ENCODE measurements at regions not wholly inside any gene's neighbourhood (a gene's known extent, or its start where the extent isn't known, plus 50 kb on each side); places are given as distances from the start of the nearest gene placed in this dataset.
"Not testable (repeated sequence)": the region's sequence is repeated elsewhere in the genome, so short reads cannot be mapped to it uniquely, and the experiment has no call there.

DNA sequence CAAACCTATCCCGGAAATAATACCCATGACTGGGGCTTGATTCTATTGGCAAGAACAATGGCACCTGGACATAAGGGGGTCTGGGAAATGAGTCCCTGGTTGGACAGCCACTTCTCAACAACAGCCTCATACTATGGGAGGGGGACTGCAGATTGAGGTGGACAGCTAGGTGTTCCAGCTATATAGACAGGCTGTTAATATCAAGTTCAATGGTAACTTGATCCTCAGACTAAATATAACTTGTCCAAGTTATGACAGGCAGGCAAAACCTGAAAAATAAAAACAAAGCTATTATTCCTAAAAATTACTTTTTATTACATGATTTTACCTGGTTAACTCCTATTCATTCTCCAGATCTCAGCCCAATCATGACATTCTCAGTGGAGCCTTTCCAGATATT, 267.3 kb downstream of the TTC8 start:
- Mint-ChIP-seq H3K4me1 (ENCODE audit: low read depth) (no peaks in the 10 kb centered on the region), H3K9me3 (ENCODE audit: insufficient read depth) (peaks cover 7% of the 10 kb centered on the region), H3K36me3 (ENCODE audit: low read depth) (no peaks in the 10 kb centered on the region), H3K27me3 (ENCODE audit: low read depth) (peaks cover 9% of the 10 kb centered on the region), H3K27ac (no peak overlapping the region), H3K4me3 (no peak overlapping the region)
- POLR2A ChIA-PET: no interaction called here
- ATAC-seq: no peak
- CTCF ChIA-PET: no interaction called here
- no peak for DNase-seq

DNA sequence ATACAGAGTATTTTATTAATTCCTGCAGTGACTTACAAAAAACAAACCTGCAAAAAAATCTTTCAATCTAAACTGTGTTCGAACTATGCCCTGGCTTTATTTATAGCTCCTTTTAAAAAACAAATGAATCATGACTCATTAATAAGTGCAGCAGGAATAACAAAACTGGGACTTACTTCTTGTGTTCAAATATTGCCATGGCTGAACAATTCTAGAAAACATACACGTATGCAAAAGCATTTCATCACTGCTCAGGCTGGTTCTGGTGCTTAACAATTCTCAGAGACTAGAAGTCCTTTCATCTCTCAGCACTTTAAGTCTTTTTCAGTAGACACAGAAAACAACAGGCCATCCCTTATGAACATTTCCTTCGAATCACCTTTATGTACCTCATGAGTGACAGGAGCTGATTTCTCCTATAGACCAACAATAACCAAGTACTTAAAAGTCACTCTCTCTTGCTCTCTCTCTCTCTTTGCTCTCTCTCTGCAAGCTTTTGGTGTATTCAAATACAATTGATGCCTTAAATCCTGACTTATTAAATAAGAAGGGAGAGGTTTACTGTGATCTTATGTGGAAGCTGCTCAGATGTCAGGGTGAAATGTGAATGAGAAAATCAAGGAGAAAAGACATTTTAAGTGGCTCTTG, 268.8 kb downstream of the TTC8 start:
- H3K27ac Mint-ChIP-seq: no peak overlapping the region
- peaks cover 7% of the 10 kb centered on the region for H3K9me3 Mint-ChIP-seq (ENCODE audit: insufficient read depth)
- H3K36me3 Mint-ChIP-seq (ENCODE audit: low read depth): no peaks in the 10 kb centered on the region
- H3K4me3 Mint-ChIP-seq: no peak overlapping the region
- ChIA-PET POLR2A (no interaction called here), CTCF (no interaction called here)
- H3K4me1 Mint-ChIP-seq (ENCODE audit: low read depth): no peaks in the 10 kb centered on the region
- ATAC-seq (no peak), DNase-seq (no peak)
- peaks cover 9% of the 10 kb centered on the region for H3K27me3 Mint-ChIP-seq (ENCODE audit: low read depth)

DNA sequence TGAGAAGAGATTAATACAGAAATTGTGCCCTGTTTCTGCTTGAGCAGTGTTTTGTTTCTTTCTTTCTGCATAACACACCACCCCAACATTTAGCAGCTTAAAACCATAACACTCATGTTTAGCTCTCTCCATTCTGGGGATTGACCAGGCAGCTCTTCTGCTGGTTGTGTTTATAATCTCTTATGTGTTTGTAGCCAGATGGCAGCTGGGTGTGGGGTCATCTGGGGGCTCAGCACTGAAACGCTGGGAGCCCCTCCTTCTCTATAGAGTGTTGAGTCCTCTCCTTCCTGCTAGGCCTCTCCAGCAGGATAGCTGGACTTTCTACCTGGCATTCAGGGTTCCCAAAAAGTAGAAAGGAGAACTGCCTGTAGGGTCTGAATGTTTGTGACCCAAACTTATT, 270.6 kb downstream of the TTC8 start:
- no peak overlapping the region for H3K27ac Mint-ChIP-seq
- ChIA-PET POLR2A (no interaction called here), CTCF (no interaction called here)
- H3K4me1 Mint-ChIP-seq (ENCODE audit: low read depth): no peaks in the 10 kb centered on the region
- peaks cover 6% of the 10 kb centered on the region for H3K27me3 Mint-ChIP-seq (ENCODE audit: low read depth)
- H3K4me3 Mint-ChIP-seq: no peak overlapping the region
- H3K36me3 Mint-ChIP-seq (ENCODE audit: low read depth): no peaks in the 10 kb centered on the region
- DNase-seq: no peak
- no peak for ATAC-seq
- H3K9me3 Mint-ChIP-seq (ENCODE audit: insufficient read depth): peaks cover 7% of the 10 kb centered on the region

DNA sequence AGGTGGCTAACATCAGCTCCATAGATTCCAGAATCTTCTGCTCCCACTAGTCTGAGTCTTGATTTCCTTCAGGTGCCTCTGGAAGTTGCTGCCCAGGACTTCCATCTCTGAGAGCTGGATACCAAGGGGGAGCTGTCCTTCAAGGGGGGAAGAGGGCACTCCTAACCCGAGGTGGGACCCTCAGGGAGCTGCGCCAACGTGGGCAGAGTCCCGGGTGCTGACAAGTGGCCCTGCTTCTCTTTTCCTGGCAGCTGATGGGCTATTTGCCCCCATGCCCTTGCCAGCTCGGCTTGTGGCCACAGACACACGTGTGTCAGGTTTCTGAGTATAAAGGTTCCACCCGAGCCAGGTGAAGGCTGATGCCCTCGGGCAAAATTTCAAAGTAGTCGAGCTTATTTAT, 272.5 kb downstream of the TTC8 start:
- H3K27ac Mint-ChIP-seq: no peak overlapping the region
- H3K4me1 Mint-ChIP-seq (ENCODE audit: low read depth): no peaks in the 10 kb centered on the region
- ATAC-seq (no peak), DNase-seq (no peak)
- peaks cover 15% of the 10 kb centered on the region for H3K27me3 Mint-ChIP-seq (ENCODE audit: low read depth)
- H3K4me3 Mint-ChIP-seq: no peak overlapping the region
- POLR2A ChIA-PET: no interaction called here
- CTCF ChIA-PET: interaction anchor here (1.1 to 1.2 kb wide), 2 partner anchors 147 to 842 kb away, joined by 3 read pairs; no protein-coding TSS in a partner anchor
- peaks cover 7% of the 10 kb centered on the region for H3K9me3 Mint-ChIP-seq (ENCODE audit: insufficient read depth)
- H3K36me3 Mint-ChIP-seq (ENCODE audit: low read depth): no peaks in the 10 kb centered on the region

DNA sequence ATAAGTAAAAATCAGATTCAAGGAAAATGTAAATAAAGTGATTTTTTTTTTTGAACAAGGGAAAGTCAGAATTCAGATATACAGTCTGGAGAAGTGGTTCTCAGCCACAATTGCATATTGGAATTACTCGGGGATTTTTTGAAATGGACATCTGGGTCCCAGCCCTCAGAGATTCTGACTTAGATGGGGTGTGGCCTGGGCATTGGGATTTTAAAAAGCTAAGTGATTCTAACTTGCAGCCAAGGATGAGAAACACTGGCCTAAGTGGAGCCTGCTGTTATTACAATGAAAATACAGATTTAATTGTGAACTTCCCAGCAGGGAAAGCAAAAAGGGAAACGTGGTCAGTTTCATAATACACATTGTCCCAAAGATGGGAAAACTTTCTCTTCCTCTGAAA, 273.8 kb downstream of the TTC8 start:
- no peak for DNase-seq
- Mint-ChIP-seq H3K4me1 (ENCODE audit: low read depth) (no peaks in the 10 kb centered on the region), H3K27ac (no peak overlapping the region), H3K36me3 (ENCODE audit: low read depth) (no peaks in the 10 kb centered on the region), H3K4me3 (no peak overlapping the region), H3K27me3 (ENCODE audit: low read depth) (peaks cover 24% of the 10 kb centered on the region), H3K9me3 (ENCODE audit: insufficient read depth) (no peaks in the 10 kb centered on the region)
- CTCF ChIA-PET: no interaction called here
- POLR2A ChIA-PET: no interaction called here
- no peak for ATAC-seq

DNA sequence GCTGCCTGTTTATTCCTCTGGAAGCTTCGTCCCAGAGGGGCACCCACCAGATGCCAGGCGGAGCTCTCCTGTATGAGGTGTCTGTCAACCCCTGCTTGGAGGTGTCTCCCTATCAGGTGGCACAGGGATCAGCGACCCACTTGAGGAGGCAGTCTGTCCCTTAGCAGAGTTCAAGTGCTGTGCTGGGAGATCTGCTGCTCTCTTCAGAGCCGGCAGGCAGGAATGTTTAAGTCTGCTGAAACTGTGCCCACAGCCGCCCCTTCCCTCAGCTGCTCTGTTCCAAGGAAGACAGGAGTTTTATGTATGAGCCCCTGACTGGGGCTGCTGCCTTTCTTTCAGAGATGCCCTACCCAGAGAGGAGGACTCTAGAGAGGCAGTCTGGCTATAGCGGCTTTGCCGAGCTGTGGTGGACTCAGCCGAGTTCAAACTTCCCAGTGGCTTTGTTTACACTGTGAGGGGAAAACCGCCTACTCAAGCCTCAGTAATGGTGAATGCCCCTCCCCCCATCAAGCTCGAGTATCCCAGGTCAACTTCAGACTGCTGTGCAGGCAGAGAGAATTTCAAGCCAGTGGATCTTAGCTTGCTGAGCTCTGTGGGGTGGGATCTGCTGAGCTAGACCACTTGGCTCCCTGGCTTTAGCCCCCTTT, 279.8 kb downstream of the TTC8 start:
- H3K4me3 Mint-ChIP-seq; H3K36me3 Mint-ChIP-seq (ENCODE audit: low read depth); H3K4me1 Mint-ChIP-seq (ENCODE audit: low read depth); H3K27ac Mint-ChIP-seq; DNase-seq; H3K9me3 Mint-ChIP-seq (ENCODE audit: insufficient read depth); ATAC-seq; POLR2A ChIA-PET; CTCF ChIA-PET: not testable (repeated sequence)
- peaks cover 27% of the 10 kb centered on the region for H3K27me3 Mint-ChIP-seq (ENCODE audit: low read depth)

DNA sequence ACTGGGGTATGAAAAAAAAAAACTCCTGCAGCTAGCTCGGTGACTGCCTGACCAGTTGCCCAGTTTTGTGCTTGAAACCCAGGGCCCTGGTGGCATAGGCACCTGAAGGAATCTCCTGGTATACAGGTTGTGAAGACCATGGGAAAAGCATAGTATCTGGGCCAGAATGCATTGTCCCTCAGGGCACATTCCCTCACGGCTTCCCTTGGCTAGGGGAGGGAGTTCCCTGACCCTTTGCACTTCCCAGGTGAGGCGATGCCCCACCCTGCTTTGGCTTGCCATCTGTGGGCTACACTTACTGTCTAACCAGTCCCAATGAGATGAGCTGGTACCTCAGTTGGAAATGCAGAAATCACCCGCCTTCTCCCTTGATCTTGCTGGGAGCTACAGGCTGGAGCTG, 280.4 kb downstream of the TTC8 start:
- H3K4me3 Mint-ChIP-seq; H3K36me3 Mint-ChIP-seq (ENCODE audit: low read depth); POLR2A ChIA-PET; H3K4me1 Mint-ChIP-seq (ENCODE audit: low read depth); ATAC-seq; DNase-seq; H3K27ac Mint-ChIP-seq; H3K9me3 Mint-ChIP-seq (ENCODE audit: insufficient read depth); CTCF ChIA-PET: not testable (repeated sequence)
- peaks cover 27% of the 10 kb centered on the region for H3K27me3 Mint-ChIP-seq (ENCODE audit: low read depth)

Measured in activated CD8-positive, alpha-beta T cell treated with anti-CD3 and anti-CD28 coated beads, Interleukin-2, amount 10 ng/mL, durations not matched to agents 7 days and 5 days (primary cell).